Body of pancreas (tissue), 4 donors: ENCODE measurements at regions not wholly inside any gene's neighbourhood (a gene's known extent, or its start where the extent isn't known, plus 50 kb on each side); places are given as distances from the start of the nearest gene placed in this dataset.

Source experiments
- POLR2A ChIP-seq, 3 donors: fragments of 450-650 bp; IDR thresholded peaks; one replicate each; pipeline ENCODE4 v1.6.1; 2016; ENCODE audit warnings: antibody characterized with exemption in 3 of 3, mild to moderate bottlenecking in 2 of 3
- TF ChIP-seq, protein P1 (sequence below), 7 experiments: fragments of 450-650 bp in 4 of 7; fragments of 200-600 bp in 3 of 7; sonication (generic) in 3 of 7; IDR thresholded peaks; one replicate each; pipeline ENCODE4 v1.5.1; 2016 to 2019; ENCODE audit warnings: antibody characterized with exemption in 7 of 7

DNA sequence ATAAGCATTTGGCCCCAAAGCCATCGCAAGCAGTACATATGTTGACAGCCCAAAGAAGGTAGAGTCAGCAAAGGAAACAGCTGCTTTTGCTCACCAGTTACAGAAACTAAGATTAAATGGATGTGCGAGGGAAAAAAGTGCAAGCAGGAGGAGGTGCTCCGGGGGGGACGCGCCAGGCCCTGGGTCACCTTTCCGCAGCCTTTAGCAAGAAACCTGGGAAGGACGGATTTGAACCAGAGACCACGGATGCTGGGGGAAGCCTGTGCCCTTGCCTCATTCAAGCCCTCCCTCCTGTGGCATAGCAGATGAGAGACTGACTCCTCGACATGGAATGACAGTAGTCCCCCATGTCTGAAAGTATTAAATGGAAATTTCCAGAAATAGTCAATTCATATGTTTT lies 405.6 kb upstream of the PRKCQ start:
- TF ChIP-seq POLR2A (IDR thresholded peaks at IDR 0.05) = no peak
- TF ChIP-seq, protein P1, sequence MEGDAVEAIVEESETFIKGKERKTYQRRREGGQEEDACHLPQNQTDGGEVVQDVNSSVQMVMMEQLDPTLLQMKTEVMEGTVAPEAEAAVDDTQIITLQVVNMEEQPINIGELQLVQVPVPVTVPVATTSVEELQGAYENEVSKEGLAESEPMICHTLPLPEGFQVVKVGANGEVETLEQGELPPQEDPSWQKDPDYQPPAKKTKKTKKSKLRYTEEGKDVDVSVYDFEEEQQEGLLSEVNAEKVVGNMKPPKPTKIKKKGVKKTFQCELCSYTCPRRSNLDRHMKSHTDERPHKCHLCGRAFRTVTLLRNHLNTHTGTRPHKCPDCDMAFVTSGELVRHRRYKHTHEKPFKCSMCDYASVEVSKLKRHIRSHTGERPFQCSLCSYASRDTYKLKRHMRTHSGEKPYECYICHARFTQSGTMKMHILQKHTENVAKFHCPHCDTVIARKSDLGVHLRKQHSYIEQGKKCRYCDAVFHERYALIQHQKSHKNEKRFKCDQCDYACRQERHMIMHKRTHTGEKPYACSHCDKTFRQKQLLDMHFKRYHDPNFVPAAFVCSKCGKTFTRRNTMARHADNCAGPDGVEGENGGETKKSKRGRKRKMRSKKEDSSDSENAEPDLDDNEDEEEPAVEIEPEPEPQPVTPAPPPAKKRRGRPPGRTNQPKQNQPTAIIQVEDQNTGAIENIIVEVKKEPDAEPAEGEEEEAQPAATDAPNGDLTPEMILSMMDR (IDR thresholded peaks at IDR 0.05) = no peak
